Stimulated activated CD8-positive, alpha-beta memory T cell treated with anti-CD3 and anti-CD28 coated beads, Interleukin-12 subunit alpha, Interleukin-12 subunit beta, amount 100 ng/mL, for 24 hours (primary cell): ENCODE measurements at regions not wholly inside any gene's neighbourhood (a gene's known extent, or its start where the extent isn't known, plus 50 kb on each side); places are given as distances from the start of the nearest gene placed in this dataset.

ENCODE experiments used
- DNase-seq: peaks from one replicate; pipeline ENCODE4 v3.0.0-alpha.2; 2020; ENCODE audit errors: extremely low read depth

DNA sequence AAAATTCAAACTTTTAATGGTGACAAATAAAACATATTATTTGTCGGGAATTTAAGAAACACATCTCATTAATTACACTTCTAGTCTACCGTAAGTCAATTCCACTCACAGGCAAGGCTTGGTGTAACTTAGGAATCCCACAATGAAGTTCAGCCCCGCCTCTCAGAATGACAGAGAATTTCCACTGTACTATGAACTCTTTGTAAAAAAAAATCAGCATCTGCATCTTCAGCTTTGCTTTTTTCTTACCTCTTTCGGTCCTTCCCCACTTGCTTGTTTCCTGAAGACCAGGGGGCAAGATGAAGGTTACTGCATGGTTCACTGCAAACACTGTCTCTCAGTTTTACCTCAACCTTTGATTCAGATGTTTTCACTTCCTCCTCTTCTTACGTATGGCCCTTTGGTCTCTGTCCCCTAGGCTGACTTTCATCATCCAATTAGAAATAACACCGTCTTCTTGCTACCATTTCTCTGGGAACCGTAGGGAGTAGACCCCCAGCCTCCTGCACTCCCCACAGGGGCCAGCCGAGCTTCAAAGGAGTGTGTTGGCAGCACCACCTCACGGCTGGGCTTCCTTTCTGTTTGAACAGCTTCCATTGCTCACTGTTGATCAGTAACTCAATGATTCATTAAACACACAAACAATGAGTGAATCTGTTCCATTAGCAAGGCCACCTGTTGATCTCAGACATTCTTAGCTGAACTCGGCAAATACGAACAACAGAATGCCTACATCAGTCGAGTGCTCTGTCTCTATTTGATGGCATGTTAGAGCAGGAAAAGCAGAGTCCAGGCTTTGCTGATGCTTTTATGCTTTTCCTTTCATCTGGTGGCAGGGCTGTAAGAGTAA lies 343.0 kb downstream of the BMP4 start:
- DNase-seq: no peak

DNA sequence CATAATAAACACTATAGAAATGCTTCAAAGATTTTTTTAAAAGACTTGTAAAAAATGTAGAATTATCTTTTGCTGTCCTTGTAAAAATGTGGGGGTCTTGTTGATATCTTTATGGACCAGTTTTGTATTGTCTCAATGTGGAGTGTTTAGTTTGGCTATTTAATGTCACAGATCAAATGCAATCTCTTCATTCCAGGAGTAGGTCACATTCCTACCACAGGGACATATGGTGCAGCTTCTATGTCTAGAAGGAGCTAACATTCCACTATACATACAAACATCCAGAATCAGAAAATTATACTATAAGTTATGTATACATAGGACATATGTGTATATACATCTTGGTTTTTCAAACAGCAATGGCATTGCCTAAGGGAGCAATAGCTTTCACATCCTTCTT lies 345.7 kb downstream of the BMP4 start:
- DNase-seq: no peak

DNA sequence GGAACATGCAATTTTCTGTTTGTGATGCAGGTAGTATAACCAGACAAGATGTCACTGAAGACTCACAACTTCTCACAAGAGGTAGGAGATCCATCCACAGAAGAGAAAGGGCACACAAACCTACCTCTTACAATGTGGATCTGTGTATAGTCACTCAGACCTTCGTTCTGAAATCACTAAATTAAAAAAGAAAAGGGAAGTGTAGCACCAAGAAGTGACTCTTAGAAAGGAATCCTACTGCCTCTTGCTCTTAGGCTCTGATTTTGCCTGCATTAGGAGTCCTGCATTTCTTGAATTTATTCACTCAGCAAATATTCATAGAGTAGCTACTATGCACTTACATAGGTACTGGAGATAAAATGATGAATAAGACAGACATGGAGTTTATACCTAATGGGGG lies 347.6 kb downstream of the BMP4 start:
- DNase-seq: no peak

DNA sequence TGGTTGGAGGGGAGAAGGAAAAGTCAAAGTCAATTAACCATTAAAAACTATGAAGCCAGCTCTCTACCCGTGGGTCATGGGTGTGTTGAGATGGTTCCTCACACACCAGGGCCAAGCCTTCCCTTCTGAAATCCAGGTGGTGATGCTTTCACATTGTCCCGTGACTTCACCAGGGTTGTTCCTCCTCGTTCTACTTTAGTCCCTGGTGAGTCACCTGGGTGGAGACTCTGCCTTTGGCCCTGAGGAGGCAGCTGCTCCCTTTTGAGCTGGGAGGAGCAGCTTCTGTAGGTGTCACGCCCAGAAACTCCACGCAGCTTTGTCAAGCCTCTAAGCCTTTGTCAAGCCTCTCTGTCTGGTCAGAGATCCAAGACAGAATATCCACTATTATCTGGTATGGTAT lies 348.3 kb downstream of the BMP4 start:
- DNase-seq: no peak

DNA sequence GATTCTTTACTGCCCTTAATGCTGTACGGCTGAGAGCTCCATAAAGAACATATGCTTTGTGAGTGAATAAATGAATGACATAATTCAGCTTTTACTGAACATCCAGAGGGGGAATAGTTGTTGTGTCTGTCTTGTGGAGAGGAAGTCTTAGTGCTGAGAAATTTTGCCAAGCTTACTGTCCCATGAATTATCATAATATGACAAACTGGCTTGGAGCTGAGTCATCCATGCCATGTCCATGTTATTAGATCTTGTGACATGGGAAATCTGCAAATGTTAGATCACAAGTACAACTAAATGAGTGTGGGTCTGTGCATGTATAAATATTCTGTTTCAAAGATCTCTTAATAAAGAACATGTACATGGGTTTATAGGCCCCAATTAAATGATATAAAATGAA lies 350.4 kb downstream of the BMP4 start:
- DNase-seq: no peak

DNA sequence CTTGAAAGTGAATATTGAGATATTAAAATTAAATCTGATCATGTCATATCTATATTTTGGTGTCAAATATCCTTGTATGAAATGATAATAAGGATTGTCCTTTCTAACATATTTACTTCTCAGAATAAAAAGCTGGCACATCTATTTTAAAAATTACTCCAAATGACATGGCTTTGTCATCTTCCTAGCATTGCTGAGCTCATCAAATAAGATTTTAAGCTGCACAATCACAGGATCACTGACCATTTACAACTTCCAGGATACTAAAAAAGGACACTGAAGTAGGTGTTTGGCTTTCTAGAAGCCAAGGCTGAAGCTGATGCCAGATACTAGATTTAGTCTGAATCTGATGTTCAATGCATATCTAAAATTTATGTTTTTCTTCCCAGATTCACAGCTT lies 351.1 kb downstream of the BMP4 start:
- DNase-seq: no peak

DNA sequence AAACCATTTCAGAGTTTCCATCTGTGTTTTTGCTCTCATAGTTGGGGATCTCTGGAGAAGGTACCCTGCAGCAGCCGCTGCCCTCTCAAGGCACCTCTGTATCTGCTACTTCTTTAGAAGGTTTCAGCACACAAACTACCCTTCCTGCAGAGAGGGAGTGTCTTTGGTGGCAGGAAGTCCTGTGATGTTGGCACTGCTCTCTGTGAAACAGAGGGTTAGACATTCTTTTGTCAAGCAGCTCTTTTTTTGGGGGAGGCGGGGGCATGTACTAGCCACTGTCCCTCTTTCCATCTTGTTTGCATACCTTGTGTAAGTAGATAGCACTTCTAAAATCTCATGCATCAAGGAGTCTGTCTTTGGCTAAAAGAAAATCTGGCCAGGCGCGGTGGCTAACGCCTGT lies 352.6 kb downstream of the BMP4 start:
- no peak for DNase-seq

DNA sequence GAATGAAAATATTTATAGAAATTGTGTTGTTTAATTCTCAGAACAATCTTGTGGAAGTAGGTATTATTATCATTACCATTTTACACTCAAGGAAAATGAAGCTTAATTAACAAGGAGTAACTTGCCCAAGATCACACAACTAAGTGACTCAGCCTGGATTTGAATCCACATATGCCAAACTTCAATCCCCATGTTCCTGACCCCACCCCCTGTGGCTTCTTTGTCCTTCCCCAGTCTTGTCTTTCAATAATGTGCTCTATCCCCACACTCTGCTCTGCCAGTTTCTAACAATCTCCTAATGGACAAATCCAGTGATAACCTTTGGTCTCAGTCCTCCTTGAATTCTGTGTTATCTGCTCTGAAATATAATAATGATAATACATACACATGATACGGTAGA lies 355.2 kb downstream of the BMP4 start:
- no peak for DNase-seq

DNA sequence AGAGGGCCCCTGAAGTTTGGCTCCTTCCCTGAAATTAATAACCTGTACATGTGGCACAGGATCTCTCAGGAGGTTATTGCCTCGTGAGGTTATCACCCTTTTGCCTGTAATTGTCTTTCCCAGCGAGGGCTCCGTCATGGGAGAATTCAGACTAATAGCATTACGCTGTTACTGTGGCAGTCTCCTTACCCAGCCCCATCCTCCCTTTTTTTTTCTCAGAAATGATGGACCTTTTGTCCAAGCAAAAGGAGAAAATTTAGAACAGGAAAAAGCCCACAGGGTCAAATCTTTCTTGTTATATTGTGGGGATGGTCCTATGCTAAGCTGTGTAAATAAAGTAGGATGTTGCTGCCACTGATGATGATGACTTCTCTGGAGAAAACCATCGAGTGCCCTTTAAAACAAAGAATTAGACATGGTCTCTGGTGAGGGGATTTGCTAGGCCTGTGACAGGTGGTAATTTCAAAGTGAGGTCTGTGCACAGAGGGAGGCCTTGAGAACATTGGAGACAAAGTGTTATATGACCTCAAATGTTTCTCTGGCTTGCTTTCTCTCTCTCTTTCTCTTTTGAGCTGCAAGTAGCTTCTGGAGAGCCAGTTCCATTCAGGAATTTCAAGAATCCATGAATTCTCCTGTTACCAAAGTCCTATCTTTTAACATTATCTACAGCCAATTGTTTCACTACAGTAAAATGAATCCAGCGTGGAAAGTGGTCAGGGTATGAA lies 357.2 kb downstream of the BMP4 start:
- DNase-seq: no peak

DNA sequence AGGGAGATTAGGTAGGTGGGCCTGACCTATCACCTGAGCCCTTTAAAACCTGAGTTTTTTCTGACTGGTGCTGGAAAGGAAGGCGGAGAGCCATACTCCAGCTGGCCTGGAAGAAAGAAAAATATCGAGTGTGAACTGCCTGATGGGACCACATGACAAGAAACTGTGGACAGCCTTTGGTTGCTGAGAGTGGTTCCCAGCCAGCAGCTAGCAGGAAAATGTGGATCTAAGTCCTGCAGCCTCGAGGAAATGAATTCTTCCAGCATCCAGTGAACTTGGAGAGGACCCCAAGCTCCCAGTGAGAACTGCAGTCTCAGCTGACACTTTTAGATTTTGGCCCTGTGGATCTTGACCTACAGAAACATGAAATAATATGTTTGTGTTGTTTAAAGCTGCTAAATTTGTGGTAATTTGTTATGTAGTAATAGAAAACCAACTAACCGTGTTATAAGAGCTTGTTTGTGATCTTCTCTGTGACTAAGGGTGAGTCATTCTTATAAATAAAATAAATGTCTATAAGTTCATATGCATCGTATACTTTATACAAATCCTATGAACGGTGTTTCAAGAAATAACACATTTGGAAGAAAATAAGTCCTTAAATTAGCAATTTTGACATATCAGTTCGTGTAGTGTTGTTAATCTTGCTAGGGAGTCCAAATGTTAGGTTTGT lies 359.6 kb downstream of the BMP4 start:
- no peak for DNase-seq

DNA sequence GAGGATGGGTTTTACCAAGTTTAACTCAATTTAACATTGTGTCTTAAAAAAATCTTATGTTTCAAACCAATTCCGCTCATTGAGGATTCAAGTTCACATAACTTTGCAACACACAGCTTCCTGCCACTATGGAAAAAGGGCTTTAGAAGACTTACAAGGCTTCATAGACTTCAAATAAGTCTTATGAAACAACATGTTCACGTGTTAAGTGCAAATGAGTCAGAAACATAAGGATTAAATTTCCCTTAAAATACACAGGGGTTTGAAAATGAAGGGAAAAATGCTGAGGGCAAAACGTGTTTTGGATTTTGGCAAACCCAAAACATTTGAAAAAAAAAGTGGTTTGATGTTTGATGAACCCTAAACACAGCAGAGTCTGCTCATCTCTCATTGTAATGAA lies 364.8 kb downstream of the BMP4 start:
- DNase-seq: no peak

DNA sequence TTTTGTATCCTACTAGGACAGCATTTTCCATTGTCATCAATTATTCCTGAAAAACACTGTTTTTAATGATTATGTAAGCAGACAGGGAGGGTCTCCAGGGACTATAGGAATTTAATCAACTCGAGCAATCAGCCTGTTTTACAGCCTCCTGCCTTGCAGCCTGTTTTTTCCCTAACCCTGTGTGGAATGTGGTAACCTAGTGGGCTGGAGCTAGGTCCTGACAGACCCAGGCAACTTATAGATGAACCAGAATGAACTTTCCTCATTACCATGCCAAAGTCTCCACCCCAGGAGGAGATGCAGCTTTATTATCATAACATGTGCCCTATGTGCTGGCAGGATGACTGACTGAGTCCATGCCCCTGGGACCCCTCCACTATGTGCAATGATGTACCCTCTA lies 375.1 kb downstream of the BMP4 start:
- DNase-seq: no peak

DNA sequence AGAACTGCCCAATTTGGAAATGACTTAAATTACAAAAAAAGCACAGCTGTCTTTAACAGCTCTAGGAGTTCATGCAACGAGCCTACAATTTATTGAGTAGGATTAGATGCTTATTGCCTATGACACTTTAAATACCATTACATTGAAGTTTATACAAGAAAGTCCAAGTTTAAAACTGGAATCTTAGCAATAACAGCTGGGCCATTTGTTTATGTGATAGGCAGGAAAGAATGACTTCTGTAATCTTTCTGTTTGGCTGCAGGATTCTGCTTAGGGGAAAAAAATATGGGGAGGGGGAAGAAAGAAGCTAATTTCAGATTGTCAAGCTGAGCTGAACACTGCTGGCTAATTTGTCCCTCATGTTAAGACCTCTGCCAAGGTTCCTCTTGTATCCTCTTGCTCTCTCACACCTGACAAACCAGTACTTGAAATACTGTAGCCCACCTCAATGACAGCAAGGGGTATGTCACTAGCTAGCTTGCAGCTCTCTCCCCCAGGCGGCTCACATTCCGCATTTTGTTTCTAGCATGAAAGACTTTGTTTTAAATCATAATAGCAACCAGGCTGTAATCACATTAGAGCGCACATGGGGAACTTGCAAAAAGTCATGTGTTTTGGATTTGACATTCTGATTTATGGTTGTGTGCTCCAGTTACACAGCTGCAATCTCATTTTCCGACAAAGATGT lies 384.8 kb downstream of the BMP4 start:
- DNase-seq: no peak

DNA sequence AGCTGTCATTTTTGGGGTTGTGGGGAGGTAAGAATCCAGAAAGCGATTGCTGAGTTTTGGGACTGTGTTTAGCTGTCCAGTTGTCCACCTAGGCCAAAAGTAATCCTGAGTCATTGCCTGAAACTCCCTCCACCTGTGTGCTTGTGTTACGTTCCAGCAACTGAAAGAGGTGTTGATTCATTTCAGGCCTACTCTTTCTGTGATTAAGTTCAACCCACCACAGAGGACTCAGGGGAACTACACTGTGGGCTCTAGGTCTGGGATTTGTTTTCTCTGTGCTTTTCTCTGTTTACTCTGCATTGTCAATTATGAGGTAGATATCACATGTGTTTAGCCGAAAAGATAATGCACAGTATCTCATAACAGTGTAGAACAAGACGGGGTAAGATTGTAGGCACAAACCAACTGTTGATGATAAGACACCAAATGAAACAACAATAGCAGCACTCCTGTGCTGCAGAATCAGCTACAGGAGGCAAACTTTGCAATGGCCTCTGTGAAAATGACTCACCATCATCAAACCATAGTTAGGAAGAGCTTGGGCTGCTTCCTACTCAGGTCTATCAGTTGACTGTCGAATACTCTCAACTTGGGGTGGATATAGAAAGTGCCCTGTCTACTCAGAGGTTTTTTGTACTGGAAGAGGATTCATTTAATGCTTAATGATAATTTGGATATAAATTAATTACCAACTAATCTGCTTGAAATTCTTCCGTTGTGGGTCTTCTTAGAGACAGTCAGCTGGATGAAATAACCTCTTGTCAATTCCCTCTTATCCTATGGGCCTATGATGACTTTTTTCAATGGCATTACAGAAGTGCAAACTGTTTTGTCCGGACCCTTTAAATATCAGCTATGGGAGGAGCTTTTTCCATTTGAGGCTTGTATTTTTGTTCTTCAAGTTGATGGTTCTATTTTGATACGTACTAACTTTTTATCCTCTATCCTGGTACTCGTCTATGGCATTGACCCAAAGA lies 385.9 kb downstream of the BMP4 start:
- no peak for DNase-seq

DNA sequence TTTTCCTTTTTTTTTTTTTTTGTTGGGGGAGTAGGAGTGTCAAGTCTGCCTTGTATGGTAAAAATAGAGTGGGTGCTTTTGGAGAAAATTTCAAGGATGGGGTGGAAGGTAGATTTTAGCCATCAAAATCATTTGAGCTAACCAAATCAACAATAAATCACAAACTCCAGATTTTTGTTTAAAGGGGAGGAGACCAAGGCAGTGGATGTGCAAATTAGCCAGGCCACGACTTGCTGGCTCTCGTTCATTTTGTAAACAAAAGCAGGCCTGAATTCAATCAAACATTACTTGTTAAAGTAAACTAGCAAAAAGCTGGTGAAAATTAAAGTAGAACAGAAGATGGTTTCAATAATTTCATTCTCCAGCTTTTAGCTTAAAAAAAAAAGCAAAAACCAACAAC lies 387.2 kb downstream of the BMP4 start:
- DNase-seq: no peak

DNA sequence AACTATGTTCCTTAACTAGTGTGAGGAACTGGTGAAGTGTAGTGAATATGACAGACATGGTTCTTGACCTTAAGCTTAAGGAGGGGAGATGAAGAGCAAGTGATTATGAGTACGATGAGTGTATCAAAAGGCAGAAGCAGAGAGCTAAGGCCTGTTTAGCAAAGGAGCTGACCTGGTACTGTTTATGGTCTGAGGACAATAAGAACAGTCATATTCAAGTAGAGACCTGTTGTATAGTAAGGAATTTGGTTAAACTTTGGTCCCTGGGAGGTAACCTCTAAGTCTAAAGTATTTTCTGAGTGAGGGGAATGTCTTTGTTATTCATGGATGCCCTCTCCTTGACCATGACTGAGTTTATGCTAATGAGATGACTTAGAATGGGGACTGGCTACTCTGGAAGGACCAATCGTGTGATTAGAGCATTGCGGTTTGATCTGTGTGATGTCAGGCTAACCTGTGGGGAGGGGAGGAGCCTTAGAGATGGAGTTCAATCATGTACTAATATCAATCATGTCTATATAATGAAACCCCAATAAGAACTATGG lies 389.3 kb downstream of the BMP4 start:
- DNase-seq: no peak

DNA sequence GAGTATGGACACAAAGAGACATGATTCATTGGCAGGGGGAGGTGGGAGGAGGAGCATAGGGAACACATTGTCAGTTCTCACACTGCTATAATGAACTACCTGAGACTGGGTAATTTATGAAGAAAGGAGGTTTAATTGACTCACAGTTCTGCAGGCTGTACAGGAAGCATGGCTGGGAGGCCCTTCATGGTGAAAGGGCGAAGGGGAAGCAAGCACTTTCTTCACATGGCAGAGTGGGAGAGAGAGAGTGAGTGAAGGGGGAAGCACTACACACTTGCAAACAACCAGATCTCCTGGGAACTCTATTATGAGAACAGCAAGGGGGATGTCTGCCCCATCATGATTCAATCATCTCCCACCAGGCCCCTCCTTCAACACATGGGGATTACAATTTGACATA lies 391.8 kb downstream of the BMP4 start:
- no peak for DNase-seq

DNA sequence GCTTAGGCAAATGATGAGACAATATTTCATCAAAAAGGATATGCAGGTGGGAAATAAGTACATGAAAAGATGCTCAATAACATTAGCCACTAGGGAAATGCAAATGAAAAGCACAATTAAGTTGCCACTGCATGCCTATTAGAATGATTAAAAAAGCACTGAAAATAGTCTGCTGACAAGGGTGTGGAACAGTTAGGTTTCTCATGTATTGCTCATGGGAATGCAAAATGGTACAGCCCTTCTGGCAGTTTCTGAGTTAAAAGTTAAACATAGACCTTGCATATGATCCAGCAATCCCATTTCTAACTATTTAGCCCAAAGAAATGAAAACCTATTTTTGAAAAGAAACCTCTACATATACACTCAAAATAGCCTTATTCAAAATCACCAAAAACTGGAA lies 393.0 kb downstream of the BMP4 start:
- no peak for DNase-seq

DNA sequence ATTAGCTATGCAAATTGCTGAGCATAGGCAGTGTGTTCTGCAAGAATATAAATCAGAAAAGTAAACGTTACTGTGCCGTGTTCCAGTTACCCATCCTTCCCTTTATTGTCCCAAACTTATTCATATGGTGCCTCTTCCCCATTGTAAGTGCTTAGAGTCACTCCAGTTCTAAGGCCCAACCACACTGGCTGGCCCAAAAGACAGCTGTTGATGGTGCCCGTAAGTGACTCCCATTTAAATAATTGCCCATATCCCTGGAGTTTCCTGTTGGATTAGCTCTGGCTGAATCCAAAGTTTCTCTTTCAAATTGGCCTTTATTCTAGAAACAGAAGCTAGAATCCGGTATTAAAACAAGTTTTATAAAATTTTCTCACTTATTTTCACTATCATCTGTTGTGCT lies 400.1 kb upstream of the DDHD1 start:
- no peak for DNase-seq

DNA sequence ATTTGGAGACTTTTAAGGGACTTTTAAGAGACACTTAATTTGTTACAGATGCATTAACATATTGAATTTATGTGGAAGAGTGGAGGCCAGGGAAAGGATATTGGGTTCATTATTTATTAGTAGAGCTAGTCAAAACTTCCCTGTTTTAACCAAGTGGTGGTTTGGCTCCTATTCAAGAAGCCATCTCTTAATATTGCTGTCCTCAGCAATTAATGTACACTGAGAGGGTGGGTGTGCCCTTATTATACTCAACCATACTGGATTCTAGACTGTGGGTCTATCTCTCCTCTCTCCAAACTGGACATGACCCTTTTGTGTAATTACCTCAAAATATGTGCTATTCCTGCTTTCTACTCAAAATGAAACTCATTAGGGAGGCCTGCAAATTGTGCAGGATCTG lies 398.7 kb upstream of the DDHD1 start:
- DNase-seq: no peak

DNA sequence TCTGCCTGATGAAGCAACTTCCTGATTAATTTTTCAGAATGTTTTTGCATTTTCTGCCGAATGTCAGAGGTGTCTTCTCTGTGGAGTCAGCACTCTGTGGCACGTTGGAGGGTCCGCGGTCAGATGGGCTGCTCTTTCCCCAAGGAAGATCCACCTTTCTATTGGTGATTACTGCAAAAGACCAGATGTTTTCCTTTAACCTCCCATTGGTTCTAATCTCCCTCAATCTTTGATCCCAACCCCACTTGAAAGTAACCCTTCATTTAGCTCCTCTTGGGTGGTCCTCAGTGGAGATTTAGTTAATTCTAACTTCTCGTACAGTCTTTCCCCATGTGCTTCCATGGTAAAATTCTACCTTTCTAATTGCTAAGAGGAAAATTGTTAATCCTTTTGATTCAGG lies 397.7 kb upstream of the DDHD1 start:
- no peak for DNase-seq
